Stimulated activated CD4-positive, alpha-beta T cell treated with anti-CD3 and anti-CD28 coated beads, Interleukin-15, amount 100 ng/mL, for 1 hour (primary cell): ENCODE measurements at regions not wholly inside any gene's neighbourhood (a gene's known extent, or its start where the extent isn't known, plus 50 kb on each side); places are given as distances from the start of the nearest gene placed in this dataset.
"Not testable (repeated sequence)": the region's sequence is repeated elsewhere in the genome, so short reads cannot be mapped to it uniquely, and the experiment has no call there.

Experiments
- DNase-seq, 2 donors: peaks; one replicate each; pipeline ENCODE4 v3.0.0-alpha.2; 2020; ENCODE audit warnings: low read depth in 1 of 2, low spot score in 1 of 2

- DNase-seq: no peak
Measured at GRCh38 chr6:103105686-103106085, 1712.2 kb downstream of the GRIK2 start.

GRCh38 chr6:103101267-103101666 is 1707.8 kb downstream of the GRIK2 start:
- no peak for DNase-seq

GRCh38 chr6:103092414-103092813 is 1698.9 kb downstream of the GRIK2 start:
- not testable (repeated sequence) for DNase-seq

- no peak for DNase-seq
Measured at GRCh38 chr6:103085801-103086200, 1692.3 kb downstream of the GRIK2 start.

GRCh38 chr6:103081876-103082630 is 1688.5 kb downstream of the GRIK2 start:
- no peak for DNase-seq

GRCh38 chr6:103081126-103081525 is 1687.6 kb downstream of the GRIK2 start:
- no peak for DNase-seq

- no peak for DNase-seq
Measured at GRCh38 chr6:103080497-103080896, 1687.0 kb downstream of the GRIK2 start.

- DNase-seq: no peak
Measured at GRCh38 chr6:103079867-103080266, 1686.4 kb downstream of the GRIK2 start.

- DNase-seq: no peak
Measured at GRCh38 chr6:103062136-103062535, 1668.6 kb downstream of the GRIK2 start.

- no peak for DNase-seq
Measured at GRCh38 chr6:103047567-103047966, 1654.1 kb downstream of the GRIK2 start.

- DNase-seq: no peak
Measured at GRCh38 chr6:103042336-103042735, 1648.8 kb downstream of the GRIK2 start.

- DNase-seq: no peak
Measured at GRCh38 chr6:103036846-103037245, 1643.3 kb downstream of the GRIK2 start.

- DNase-seq: no peak
Measured at GRCh38 chr6:103027271-103027931, 1633.9 kb downstream of the GRIK2 start.

- no peak for DNase-seq
Measured at GRCh38 chr6:103018426-103018825, 1624.9 kb downstream of the GRIK2 start.

GRCh38 chr6:103017878-103018277 is 1624.4 kb downstream of the GRIK2 start:
- DNase-seq: no peak

GRCh38 chr6:103011605-103012004 is 1618.1 kb downstream of the GRIK2 start:
- DNase-seq: no peak

- DNase-seq: no peak
Measured at GRCh38 chr6:103002282-103002681, 1608.8 kb downstream of the GRIK2 start.

GRCh38 chr6:103001724-103002123 is 1608.2 kb downstream of the GRIK2 start:
- no peak for DNase-seq

GRCh38 chr6:103000688-103001087 is 1607.2 kb downstream of the GRIK2 start:
- no peak for DNase-seq

GRCh38 chr6:102995491-102995890 is 1602.0 kb downstream of the GRIK2 start:
- no peak for DNase-seq

- DNase-seq: no peak
Measured at GRCh38 chr6:102994866-102995265, 1601.4 kb downstream of the GRIK2 start.

GRCh38 chr6:102986086-102986485 is 1592.6 kb downstream of the GRIK2 start:
- DNase-seq: no peak

GRCh38 chr6:102984357-102984756 is 1590.8 kb downstream of the GRIK2 start:
- DNase-seq: no peak
